SK-N-MC (cell line): ENCODE measurements at regions not wholly inside any gene's neighbourhood (a gene's known extent, or its start where the extent isn't known, plus 50 kb on each side); places are given as distances from the start of the nearest gene placed in this dataset.

ENCODE experiments used
- EZH2 ChIP-seq: fragments of 200-600 bp; sonication (generic); IDR thresholded peaks from one replicate; pipeline ENCODE4 v1.6.1; 2017; ENCODE audit warnings: antibody characterized with exemption
- POLR2AphosphoS5 ChIP-seq: IDR thresholded peaks from 2 replicates; pipeline ENCODE4 v1.6.1; 2012; ENCODE audit warnings: mild to moderate bottlenecking, low read depth, low read length, borderline replicate concordance

- TF ChIP-seq EZH2 (no peak), POLR2AphosphoS5 (no peak)
Observed at GRCh38 chr1:47621483-47621882, 183.6 kb downstream of the FOXD2 start.
